ENCODE measurements at regions not wholly inside any gene's neighbourhood (a gene's known extent, or its start where the extent isn't known, plus 50 kb on each side); places are given as distances from the start of the nearest gene placed in this dataset.

GRCh38 chr10:53441843-53442242, 669.3 kb upstream of the MBL2 start:
- no peak for TF ChIP-seq POLR2A (IDR thresholded peaks at IDR 0.05)
- TF ChIP-seq, protein P1, sequence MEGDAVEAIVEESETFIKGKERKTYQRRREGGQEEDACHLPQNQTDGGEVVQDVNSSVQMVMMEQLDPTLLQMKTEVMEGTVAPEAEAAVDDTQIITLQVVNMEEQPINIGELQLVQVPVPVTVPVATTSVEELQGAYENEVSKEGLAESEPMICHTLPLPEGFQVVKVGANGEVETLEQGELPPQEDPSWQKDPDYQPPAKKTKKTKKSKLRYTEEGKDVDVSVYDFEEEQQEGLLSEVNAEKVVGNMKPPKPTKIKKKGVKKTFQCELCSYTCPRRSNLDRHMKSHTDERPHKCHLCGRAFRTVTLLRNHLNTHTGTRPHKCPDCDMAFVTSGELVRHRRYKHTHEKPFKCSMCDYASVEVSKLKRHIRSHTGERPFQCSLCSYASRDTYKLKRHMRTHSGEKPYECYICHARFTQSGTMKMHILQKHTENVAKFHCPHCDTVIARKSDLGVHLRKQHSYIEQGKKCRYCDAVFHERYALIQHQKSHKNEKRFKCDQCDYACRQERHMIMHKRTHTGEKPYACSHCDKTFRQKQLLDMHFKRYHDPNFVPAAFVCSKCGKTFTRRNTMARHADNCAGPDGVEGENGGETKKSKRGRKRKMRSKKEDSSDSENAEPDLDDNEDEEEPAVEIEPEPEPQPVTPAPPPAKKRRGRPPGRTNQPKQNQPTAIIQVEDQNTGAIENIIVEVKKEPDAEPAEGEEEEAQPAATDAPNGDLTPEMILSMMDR (IDR thresholded peaks at IDR 0.05) = no peak

Data from thyroid gland (tissue), 4 donors.